Nephron (organoid): ENCODE measurements at regions not wholly inside any gene's neighbourhood (a gene's known extent, or its start where the extent isn't known, plus 50 kb on each side); places are given as distances from the start of the nearest gene placed in this dataset.
A peak's percentile ranks its signal among the peaks of the same experiment; 100 is the strongest.

ENCODE experiments used
- H3K27ac Mint-ChIP-seq, 3 experiments: 2 replicates each; pipeline ENCODE4 v1.8.0; 2020; ENCODE audit warnings: mixed read lengths in 3 of 3, mild to moderate bottlenecking in 2 of 3, moderate library complexity in 1 of 3
- H3K27me3 Mint-ChIP-seq: 2 replicates; pipeline ENCODE4 v1.8.0; 2021; ENCODE audit warnings: low read depth, mild to moderate bottlenecking, moderate library complexity, mixed read lengths
- H3K36me3 Mint-ChIP-seq: 2 replicates; pipeline ENCODE4 v1.8.0; 2020; ENCODE audit warnings: low read depth, mixed read lengths
- H3K4me1 Mint-ChIP-seq: 2 replicates; pipeline ENCODE4 v1.8.0; 2020; ENCODE audit warnings: mixed read lengths
- H3K4me3 Mint-ChIP-seq, 3 experiments: 2 replicates each; pipeline ENCODE4 v1.8.0; 2020; ENCODE audit warnings: mild to moderate bottlenecking in 3 of 3, mixed read lengths in 3 of 3, moderate library complexity in 2 of 3
- H3K9me3 Mint-ChIP-seq: 2 replicates; pipeline ENCODE4 v1.8.0; 2020; ENCODE audit warnings: mixed read lengths
- TF ChIP-seq, protein P1 (sequence below), 3 experiments: fragments of 200-600 bp; sonication (generic); IDR thresholded peaks; one replicate each; pipeline ENCODE4 v1.5.0; 2021; ENCODE audit warnings: antibody characterized with exemption in 3 of 3; ENCODE audit not compliant: unreplicated experiment in 3 of 3

DNA sequence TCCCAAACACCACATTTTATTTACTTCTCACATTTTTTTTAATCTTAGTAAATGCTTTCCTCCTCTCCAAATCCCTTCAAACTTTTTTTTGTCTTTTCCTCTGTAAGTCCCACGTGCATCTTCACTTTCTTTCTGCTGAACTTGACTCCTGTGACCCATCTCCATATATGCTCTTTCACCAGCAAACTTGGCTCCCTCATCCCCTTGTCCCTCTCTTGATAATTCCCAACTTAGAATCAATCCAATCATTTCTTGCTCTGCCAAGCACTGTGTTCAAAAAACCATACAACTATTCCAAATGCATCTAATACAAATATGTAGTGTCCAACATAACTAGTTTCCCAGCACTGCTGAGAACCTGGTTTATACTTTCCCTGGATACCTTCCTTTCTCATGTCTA, 519.4 kb downstream of the HDGFL1 start:
- H3K27ac Mint-ChIP-seq, result no peak overlapping the region
- no peaks in the 10 kb centered on the region for H3K27me3 Mint-ChIP-seq
- no peaks in the 10 kb centered on the region for H3K36me3 Mint-ChIP-seq
- H3K4me1 Mint-ChIP-seq, result no peaks in the 10 kb centered on the region
- H3K4me3 Mint-ChIP-seq, result no peak overlapping the region
- H3K9me3 Mint-ChIP-seq, result peaks cover 6% of the 10 kb centered on the region
- TF ChIP-seq, protein P1, sequence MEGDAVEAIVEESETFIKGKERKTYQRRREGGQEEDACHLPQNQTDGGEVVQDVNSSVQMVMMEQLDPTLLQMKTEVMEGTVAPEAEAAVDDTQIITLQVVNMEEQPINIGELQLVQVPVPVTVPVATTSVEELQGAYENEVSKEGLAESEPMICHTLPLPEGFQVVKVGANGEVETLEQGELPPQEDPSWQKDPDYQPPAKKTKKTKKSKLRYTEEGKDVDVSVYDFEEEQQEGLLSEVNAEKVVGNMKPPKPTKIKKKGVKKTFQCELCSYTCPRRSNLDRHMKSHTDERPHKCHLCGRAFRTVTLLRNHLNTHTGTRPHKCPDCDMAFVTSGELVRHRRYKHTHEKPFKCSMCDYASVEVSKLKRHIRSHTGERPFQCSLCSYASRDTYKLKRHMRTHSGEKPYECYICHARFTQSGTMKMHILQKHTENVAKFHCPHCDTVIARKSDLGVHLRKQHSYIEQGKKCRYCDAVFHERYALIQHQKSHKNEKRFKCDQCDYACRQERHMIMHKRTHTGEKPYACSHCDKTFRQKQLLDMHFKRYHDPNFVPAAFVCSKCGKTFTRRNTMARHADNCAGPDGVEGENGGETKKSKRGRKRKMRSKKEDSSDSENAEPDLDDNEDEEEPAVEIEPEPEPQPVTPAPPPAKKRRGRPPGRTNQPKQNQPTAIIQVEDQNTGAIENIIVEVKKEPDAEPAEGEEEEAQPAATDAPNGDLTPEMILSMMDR (IDR thresholded peaks at IDR 0.05; ENCODE audit: unreplicated experiment in 3 of 3), result no peak

DNA sequence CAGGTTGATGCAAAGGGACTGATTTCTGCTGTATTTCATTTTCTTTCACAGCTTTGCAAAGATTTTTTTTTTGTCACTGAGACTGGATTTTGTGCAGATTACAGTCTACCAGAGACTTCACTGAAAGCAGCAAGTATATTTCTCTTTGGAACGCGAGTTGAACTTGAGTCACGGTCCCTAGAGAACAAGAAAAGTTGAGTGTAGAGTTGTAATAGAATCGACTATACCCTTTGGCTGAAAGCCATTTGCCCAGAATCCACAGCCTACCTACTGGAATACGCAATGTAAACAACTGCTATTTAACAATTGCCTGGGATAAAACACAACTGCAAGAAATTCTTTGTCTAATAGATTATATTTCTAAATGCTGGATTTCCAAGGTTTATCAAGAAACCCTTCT, 520.6 kb downstream of the HDGFL1 start:
- TF ChIP-seq, protein P1 (IDR thresholded peaks at IDR 0.05; ENCODE audit: unreplicated experiment in 3 of 3), result no peak
- Mint-ChIP-seq H3K27ac (no peak overlapping the region), H3K9me3 (peaks cover 11% of the 10 kb centered on the region), H3K4me1 (no peaks in the 10 kb centered on the region), H3K36me3 (no peaks in the 10 kb centered on the region), H3K4me3 (no peak overlapping the region), H3K27me3 (no peaks in the 10 kb centered on the region)

DNA sequence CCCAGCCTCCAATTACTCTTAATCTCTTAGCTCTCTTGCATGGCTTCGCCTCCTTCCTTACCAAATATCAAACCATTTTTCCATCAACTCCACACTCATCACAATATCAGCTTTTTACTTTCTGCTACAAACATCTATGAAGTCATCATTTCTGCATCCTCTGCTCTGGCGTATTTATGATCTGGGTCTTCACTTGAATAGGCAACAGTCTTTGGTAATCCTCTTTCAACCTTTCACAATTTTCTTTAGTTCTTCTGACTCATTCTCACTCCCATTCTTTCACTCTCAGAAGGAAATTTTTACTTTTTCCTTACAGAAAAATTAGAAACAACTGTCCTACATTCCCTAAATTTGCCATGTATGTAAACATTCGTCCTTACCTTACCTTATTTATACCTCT, 522.4 kb downstream of the HDGFL1 start:
- Mint-ChIP-seq H3K27me3 (no peaks in the 10 kb centered on the region), H3K27ac (no peak overlapping the region), H3K9me3 (peaks cover 24% of the 10 kb centered on the region), H3K36me3 (no peaks in the 10 kb centered on the region), H3K4me1 (peaks cover 2% of the 10 kb centered on the region), H3K4me3 (no peak overlapping the region)
- TF ChIP-seq, protein P1 (IDR thresholded peaks at IDR 0.05; ENCODE audit: unreplicated experiment in 3 of 3), result no peak

DNA sequence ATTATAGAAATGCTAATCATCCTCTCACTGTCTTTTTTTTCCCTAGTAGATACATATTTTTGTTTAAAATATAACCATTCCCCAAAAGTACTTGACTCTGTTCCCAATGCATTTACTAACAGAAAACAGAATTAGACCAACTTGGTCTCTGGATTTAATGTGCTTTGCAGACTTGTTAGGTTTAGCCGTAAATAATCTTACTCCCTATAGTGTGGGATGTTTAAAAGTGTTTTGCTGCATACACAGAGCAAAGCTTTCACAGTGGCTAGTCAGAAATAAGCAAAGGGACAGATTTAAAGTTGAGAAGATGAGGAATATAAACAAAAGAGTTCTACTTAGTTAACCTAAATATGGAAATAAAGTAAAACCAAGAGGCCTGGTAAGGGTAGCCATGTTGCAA, 527.5 kb downstream of the HDGFL1 start:
- Mint-ChIP-seq H3K36me3 (no peaks in the 10 kb centered on the region), H3K27me3 (no peaks in the 10 kb centered on the region)
- TF ChIP-seq, protein P1 (IDR thresholded peaks at IDR 0.05; ENCODE audit: unreplicated experiment in 3 of 3), result no peak

DNA sequence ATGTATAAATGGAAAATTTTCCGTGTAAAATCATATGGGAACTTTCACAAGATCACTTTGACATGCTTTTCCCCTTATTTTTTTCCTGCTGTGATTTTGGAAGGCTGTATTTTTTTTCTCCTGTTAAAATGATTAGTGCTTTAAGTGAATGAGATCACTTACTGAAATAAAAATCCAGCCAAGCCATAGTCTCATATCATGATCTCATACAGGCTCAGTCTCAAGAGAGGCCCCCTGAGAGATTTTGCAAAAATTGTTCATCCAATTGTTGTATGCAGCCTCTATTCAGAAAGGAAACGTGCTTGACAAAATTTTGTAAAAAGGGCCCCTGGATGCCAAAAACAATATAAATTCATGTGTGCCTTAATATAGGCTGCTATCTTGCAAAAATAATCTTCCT, 528.2 kb downstream of the HDGFL1 start:
- no peak overlapping the region for H3K4me3 Mint-ChIP-seq
- H3K36me3 Mint-ChIP-seq, result no peaks in the 10 kb centered on the region
- peak overlapping the region in 2 of 3 experiments; percentile 69 to 71 for H3K27ac Mint-ChIP-seq
- peaks cover 19% of the 10 kb centered on the region for H3K4me1 Mint-ChIP-seq
- TF ChIP-seq, protein P1 (IDR thresholded peaks at IDR 0.05; ENCODE audit: unreplicated experiment in 3 of 3), result no peak
- no peaks in the 10 kb centered on the region for H3K27me3 Mint-ChIP-seq
- H3K9me3 Mint-ChIP-seq, result peaks cover 36% of the 10 kb centered on the region

More for the DNA sequence above, 527.5 kb downstream of the HDGFL1 start:
- Mint-ChIP-seq H3K4me1 (peaks cover 19% of the 10 kb centered on the region), H3K9me3 (peaks cover 36% of the 10 kb centered on the region), H3K27ac (peak overlapping the region in 2 of 3 experiments; percentile 69 to 71), H3K4me3 (no peak overlapping the region)

DNA sequence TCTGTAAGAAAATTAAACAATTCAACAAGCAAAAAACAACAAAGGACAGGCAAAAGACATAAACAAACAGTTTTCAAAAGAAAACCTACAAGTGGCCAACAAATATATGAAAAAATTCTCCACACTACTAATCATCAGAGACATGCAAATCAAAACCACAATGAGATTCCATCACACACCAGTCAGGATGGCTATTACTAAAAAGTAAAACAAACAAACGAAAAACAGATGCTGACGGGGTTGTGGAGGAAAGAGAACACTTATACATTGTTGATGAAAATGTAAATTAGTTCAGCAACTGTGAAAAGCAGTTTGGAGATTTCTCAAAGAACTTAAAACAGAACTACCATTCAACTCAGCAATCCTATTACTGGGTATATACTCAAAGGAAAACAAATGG, 537.6 kb downstream of the HDGFL1 start:
- Mint-ChIP-seq H3K4me1 (no peaks in the 10 kb centered on the region), H3K36me3 (peaks cover 8% of the 10 kb centered on the region), H3K27me3 (no peaks in the 10 kb centered on the region), H3K4me3 (no peak overlapping the region), H3K9me3 (peaks cover 46% of the 10 kb centered on the region), H3K27ac (no peak overlapping the region)
- TF ChIP-seq, protein P1 (IDR thresholded peaks at IDR 0.05; ENCODE audit: unreplicated experiment in 3 of 3), result no peak
